ENCODE measurements at regions not wholly inside any gene's neighbourhood (a gene's known extent, or its start where the extent isn't known, plus 50 kb on each side); places are given as distances from the start of the nearest gene placed in this dataset.

DNA sequence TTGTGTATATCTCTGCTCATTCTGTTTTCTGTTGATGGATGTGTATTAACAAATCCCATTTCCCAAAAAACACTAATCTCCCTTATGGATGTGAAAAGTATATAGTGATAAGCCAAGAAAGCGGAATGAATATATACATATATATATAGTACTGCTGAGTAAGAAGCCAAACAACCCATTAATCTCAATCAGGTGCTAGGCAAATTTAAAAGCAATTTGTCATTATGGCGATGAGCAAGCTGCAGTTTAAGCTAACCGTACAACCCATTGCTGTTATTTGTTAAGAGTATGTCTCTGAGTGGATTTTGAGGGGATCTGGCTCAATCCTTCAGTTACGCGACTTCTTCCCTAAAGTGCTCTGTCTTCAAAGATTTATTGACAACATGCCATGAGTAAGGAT is 640.4 kb upstream of the ARRDC3 start:
- TF ChIP-seq POLR2A (IDR thresholded peaks at IDR 0.05), result no peak
- TF ChIP-seq POLR2AphosphoS5 (IDR thresholded peaks at IDR 0.05), result no peak

Measured in spleen (tissue), 3 donors.